Epithelial cell of prostate (primary cell): ENCODE measurements at regions not wholly inside any gene's neighbourhood (a gene's known extent, or its start where the extent isn't known, plus 50 kb on each side); places are given as distances from the start of the nearest gene placed in this dataset.

Source experiments
- DNase-seq: peaks from one replicate; pipeline ENCODE4 v3.0.0-alpha.2; 2011; ENCODE audit warnings: low read depth, low spot score
- H3K27ac ChIP-seq: fragments of 450-650 bp; 2 replicates; pipeline ENCODE4 v1.5.1; 2017; ENCODE audit warnings: mild to moderate bottlenecking

DNA sequence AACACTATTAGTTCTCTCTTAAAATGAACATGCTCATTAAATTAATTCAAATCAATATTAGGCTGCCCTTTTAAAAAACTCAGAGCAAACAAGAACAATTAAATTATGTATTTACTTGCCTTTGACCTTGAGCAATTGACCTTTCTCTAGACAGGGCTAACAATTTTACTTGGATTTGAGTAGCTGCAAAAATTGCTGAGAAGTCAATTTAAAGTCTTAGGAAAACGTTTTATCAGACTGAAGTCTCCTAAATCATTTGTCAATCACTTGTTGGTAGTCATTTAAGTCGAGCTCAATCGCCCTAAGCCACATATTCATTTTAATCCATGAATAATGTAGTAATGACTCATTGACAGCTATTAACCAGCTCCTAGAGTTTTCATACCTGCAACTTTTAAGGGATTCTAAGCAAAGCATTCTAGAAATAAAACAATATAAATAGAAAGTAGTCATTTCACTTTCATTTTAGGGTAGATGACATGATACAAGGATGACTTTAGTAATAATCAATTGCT lies 84.9 kb upstream of the SEC61G start:
- no peak for DNase-seq
- H3K27ac ChIP-seq, result no peak overlapping the region

DNA sequence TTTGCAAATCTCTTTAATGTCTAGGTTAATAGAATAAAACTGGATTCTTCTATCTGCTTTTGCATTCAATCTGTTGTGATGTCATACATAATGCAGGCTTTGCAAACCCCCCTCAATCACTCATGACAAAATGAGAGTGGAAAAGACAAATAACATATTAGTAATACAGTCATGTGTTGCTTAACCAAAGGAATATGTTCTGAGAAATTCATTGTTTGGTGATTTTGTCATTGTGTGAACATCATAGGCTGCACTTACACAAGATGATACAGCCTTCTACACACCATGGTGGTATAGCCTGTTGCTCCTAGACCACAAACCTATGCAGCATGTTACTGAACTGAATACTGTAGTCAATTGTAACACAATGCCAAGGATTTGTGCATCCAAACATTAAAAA lies 87.3 kb upstream of the SEC61G start:
- no peak for DNase-seq

DNA sequence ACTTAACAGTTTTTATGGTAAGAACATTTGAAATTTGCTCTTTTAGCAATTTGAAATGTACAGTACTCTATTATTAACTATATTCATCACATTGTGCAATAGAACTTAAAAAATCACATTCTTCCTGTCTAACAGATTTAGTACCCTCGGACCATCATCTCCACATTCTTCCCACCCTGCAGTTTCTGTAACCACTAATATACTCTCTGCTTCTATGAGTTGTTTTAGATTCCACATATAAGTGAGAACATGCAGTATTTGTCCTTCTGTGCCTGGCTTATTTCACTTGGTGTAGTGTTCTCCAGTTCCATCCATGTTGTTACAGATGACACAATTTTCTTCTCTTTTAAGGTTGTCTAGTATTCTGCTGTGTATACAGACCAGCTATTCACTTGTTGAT lies 88.9 kb upstream of the SEC61G start:
- no peak for DNase-seq
- H3K27ac ChIP-seq, result no peak overlapping the region

More for the DNA sequence above, 87.3 kb upstream of the SEC61G start:
- no peak overlapping the region for H3K27ac ChIP-seq

DNA sequence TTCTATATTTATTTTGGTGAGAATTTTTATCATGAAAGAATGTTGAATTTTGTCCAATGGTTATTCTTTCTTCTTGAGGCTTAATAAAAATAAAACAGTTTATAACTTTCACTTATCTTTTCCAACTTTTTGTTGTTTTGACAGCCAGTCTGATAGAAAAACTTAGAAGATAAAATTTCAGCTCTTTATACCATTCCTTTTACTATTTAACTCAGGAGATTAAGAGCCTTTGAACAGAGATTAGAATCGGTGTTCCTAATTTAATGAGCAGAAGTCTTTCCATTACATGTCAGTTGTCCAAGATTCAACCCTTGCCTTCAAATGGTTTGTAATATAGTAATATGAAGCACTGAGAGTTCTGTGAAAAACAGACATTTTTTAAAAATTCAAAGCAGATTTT lies 97.8 kb upstream of the SEC61G start:
- H3K27ac ChIP-seq, result peak overlapping the region; percentile 82
- DNase-seq, result no peak

DNA sequence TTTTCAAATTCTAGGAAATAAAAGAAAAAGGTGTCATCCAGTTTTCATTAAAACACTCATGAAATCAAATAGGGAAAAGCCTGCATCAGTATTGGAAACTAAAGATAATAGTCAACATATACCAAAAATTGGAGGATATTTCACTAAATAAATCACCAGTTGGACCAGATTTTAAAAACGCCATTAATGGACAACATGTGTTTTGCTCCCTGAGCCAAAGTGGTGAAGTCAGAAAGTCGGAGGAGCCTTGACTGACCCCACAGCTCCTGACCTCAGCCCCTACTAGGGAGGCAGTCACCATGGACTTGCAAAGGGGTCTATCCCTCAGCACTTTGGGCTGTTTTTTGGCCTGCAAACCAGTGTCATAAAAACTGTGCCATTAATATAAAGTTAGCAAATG lies 98.3 kb upstream of the SEC61G start:
- no peak for DNase-seq

DNA sequence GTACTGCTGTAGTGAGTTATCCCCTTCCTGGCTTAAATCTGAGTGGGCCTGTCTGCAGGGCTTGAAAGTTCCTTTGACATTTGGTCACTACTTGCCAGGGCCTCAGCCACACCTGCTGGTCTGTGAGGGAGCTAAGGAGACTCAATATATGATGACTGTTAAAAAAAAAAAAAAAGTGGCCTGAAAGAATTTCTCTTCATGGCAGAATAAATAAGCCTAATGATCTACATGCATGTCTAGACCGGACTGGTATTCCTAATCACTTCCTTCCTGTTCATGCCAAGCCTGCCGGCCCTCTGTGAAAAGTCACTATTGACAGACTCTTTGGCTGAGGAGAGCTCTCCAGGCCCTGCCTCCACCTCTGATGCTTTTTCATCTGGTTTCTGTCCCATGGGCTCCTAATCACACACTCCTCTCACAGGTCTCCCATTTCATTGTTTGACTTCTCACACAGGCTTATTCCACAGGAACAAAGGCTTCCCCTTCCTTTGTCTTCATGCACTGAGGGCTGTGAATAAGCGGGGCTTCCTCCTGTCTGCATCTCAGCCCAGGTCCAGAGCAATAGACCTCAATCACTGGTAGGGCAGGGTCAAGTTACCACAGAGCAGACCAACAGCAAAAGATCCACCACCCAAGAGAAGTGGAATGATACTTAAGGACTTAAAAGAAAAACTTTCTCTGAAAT lies 99.1 kb upstream of the SEC61G start:
- peak; percentile 83 for DNase-seq
- H3K27ac ChIP-seq, result peak overlapping the region; percentile 82

More for the DNA sequence above, 98.3 kb upstream of the SEC61G start:
- H3K27ac ChIP-seq, result peak overlapping the region; percentile 82

DNA sequence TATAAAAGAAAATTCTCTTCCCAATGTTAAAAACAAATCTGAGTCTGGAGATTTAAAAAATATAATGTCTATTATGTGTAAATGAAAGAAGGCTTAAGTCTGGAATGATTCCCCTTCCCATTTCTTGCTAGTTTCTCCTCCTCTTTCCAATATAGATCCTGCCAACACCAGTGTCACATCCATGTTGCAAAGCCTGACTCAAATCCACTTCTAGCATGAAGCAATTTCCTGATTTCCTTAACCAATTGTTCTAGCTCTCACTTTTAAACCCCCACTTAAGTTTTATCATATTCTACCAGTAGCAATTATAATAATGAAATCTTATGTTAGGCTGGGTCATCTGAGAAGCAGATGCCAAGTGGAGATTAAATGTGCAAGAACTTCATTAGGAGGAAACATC lies 100.1 kb upstream of the SEC61G start:
- no peak for DNase-seq
- peak overlapping the region; percentile 82 for H3K27ac ChIP-seq

DNA sequence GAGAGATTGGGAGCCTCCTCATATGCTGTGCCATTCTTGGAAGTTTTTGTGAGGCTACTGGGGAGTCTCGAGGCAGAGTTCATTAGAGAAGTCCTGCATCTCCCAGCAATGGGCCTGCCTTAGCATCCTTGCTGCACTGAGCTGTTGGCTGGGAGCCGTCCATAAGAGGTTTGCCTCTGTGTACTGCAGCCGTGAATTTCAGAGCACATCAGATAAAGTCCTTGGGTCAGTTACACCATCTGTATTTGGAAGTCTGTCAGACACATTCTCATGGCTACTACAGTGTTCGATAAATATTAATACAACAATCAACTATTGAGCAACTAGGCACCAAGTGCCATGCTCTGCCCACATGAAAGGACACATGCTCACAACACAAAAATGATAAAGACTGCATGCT lies 100.5 kb upstream of the SEC61G start:
- DNase-seq, result no peak
- H3K27ac ChIP-seq, result peak overlapping the region; percentile 82

DNA sequence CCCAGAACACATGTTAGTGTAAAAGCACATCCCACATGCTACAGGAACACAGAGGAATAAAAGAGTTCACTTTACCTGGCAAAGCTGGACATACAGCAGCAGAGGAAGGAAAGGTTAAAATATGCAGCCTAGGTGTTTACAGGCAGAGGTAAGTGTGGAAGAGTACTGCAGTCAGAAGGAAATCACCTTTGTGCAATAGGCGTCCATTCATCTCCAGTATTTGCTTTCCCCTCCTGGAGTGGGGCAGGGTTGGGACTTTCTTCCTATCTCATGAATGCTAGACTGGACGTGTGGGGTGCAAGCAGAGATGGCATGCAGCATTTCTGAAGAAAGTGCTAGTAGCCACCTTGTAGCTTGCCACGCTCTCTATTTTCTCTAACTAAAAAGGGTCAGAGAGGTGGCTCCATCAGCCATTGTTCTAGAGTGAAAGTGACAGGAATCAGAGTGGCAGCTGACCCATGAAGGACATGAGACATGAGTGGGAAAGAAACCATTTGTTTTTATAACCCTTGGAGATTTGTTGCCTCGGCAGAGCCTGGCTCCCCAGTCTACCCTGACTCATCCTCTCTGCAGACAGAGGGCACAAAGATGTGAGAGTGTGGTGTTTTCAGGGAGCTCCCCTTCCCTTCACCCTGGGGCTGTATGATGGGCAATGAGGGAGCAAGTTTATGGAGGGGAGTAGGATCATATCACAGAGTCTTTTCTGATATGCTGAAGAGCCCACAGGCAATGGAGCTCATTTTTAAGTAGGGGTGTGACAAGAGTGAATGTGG lies 101.2 kb upstream of the SEC61G start:
- DNase-seq, result no peak
- peak overlapping the region; percentile 4 for H3K27ac ChIP-seq

DNA sequence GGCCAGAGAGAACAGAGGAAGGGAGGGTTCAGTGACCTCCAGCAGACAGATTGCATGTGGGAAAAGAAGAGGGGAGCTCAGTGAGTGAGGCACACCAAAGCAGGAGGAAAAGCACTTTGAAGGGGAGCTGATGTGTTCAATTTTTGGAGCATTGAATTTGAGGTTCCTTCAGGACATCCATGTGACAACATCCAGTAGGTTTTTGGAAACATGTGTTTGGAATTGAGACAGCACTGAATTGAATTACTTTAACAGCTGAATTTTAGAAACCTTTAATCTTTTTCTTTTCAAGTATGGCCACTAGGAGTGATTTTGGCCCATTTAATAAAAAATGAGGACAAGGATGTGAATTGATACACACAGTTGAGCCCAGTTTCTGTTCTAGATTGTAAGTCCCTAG lies 101.8 kb upstream of the SEC61G start:
- H3K27ac ChIP-seq, result peak overlapping the region; percentile 4
- DNase-seq, result no peak

DNA sequence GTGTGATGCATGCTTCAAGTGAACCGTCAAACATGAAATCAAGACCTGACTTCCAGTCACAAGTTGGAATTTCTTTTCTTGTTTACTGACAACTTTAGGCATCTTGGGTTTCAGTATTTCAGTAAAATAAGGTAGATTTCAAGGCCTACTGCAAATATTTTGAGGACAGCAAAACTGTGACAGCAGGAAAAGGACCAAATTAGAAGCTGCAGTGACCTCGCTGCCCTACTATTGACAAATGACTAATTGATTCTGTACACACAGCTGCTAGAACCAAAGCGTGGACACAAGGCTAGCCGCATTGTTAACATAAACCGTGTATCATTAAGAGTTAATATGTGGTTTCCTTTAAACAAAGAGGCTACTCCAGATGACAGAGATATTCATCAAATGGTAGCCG lies 105.7 kb upstream of the SEC61G start:
- no peak overlapping the region for H3K27ac ChIP-seq

DNA sequence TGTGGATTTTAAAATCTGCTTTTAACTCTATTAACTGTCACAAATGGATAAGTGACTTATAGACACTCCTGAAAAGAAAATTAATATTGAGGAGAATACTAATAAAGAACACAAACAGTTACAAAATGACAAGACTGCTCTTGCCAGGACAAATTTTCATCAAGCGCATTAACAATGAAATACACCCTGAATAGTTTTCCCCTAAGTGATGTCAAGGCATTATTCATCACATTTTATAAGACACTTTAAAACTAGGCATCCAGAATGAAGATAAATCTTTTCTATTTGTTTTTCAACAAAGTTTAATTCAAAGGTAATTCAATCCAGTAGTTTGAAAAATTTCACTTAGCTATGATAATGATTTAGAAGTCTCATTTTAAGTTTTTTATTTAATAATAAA lies 110.5 kb upstream of the SEC61G start:
- H3K27ac ChIP-seq, result no peak overlapping the region
- DNase-seq, result no peak

More for the DNA sequence above, 105.7 kb upstream of the SEC61G start:
- no peak for DNase-seq

DNA sequence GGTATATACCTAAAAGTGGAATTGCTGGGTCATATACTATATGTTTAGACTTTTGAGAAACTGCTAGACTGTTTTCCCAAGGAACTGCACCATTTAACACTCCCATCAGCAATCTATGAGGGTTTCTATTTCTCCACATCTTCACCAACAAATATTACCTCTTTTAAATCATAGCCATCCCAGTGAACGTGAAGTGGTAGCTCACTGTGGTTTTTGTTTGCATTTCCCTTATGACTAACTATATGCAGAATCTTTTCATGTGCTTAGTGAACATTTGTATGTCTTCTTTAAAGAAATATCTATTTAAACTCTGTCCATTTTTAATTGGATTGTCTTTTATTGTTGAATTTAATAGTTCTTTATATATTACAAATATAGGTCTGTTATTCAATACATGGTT lies 115.8 kb upstream of the SEC61G start:
- no peak for DNase-seq
- H3K27ac ChIP-seq, result no peak overlapping the region

DNA sequence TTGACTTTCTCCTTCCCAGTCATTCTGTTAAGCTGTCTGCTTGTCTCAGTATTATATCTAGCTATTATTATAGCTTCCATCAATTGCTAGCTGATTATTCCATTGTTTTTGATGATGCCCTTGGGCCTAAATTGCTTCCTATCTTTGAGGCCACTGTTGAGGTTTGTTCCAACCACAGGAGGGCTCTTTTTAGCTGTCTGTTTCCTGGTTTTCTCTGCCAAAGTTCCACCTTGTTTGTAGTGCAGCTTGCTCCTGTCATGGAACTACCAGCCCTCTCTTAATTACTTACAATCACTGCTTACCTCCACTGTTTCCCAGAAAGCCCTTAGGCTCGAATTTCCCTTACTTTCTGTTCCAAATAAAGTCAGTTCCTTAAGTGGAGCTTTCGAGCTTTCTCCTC lies 118.7 kb upstream of the SEC61G start:
- no peak overlapping the region for H3K27ac ChIP-seq

DNA sequence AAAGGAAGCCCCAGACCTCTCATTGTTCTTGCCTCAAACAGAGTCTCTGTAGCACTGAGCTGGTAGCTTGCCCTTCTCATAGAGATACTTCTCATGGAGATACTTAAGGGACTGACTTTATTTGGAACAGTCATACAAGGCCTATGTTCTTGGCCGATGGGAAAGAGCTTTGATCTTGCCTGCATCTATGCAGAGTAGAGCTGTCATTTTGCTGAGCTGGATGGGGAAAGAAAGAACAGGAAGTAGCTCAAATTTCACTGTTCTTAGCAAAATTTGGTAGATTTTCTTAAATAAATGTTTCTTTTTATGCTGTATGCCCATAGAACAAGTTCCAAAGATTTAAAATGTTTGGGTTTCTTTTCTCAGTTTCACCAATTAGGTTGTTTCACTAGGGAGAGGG lies 119.3 kb upstream of the SEC61G start:
- DNase-seq, result no peak
- no peak overlapping the region for H3K27ac ChIP-seq

More for the DNA sequence above, 118.7 kb upstream of the SEC61G start:
- no peak for DNase-seq

DNA sequence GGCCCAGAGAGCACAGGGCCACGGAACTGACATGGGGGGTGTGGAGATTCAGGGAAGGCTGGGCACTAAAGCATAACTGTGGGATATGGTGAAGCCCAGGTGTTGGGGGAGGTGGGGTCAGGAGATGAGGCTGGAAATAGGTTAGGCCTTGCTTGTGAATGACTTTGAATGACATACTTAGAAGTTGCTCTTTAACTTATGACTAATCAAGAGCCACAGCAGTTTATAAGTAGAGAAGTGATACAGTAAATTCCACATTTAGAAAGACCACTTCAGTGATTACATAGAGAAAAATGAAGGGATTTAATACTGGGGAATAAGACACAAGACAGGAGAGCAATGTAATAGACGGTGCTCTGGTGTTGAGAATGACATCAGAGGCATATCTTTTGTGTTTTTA lies 120.8 kb upstream of the SEC61G start:
- H3K27ac ChIP-seq, result no peak overlapping the region
- no peak for DNase-seq

DNA sequence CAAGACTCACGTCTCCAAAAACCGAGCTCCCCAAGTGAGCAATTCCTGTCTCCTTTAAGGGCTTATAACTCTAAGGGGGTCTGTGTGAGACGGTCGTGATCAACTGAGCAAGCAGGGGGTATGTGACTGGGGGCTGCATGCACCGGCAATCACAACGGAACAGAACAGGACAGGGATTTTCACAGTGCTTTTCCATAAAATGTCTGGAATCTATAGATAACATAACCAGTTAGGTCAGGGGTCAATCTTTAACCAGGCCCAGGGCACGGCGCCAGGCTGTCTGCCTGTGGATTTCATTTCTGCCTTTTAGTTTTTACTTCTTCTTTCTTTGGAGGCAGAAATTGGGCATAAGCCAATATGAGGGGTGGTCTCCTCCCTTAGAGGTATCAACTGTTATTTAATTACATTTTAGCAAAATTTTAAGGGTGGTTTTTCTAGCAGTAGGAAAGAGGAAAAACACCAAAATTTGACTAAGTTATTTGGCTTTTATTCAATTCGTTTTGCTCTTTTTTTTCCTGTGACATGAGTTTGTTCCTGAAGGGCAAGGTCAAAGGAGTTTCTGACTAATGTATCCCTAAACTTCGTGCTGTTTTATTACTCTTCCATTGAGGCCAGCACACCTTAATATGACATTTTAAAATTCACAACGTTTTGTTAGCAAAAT lies 121.4 kb upstream of the SEC61G start:
- no peak for DNase-seq
- H3K27ac ChIP-seq, result no peak overlapping the region

DNA sequence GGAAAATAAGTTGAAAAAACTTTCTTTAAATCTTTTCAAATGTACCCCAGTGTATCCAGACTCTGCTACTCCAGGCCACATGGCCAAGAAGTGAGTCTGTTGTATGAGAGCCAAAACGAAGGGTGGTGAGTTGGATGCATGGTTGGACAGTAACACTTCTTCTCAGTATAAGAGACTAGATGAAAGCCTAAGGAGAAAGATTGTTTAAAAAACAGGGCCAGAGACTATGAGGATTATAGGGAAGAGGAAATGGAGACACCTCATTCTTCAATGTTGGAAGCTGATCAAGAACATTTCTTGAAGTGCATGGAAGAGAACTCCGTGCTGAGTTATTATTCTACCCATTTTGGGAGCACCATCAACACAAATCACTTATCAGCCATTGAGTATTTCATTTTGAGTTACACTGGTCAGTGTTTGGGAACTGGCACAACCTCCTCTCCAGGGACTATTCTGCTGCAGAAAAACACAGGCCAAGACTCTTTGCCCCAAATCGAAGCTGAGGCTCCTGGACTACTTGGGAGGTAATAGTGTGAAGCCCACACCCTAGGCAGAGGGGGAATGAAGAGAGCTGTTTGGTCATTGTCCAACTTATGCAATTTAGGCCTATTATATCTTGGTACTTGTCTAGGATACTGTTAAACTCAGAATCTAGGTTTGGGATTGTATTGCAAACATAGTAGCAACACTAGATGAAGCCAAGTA lies 123.0 kb upstream of the SEC61G start:
- H3K27ac ChIP-seq, result no peak overlapping the region
- no peak for DNase-seq

DNA sequence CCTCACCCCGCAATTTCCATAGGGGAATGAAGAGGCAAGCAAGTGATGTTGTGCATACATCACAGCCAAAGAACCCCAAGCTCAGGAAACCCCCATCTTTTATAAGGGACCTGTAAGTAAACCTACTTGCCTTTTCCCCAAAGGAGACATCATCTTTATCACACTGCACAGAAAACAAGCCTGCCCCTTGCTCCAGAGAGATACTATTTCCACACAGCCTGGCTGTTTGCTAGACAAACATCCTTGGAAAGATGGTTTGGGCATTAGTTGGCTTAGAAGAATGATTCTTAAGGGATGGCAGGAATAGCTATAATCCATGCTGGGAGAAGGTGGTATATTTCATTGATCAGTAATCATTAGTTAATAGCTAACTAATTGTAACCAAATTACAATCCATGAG lies 123.7 kb upstream of the SEC61G start:
- no peak for DNase-seq
- no peak overlapping the region for H3K27ac ChIP-seq

DNA sequence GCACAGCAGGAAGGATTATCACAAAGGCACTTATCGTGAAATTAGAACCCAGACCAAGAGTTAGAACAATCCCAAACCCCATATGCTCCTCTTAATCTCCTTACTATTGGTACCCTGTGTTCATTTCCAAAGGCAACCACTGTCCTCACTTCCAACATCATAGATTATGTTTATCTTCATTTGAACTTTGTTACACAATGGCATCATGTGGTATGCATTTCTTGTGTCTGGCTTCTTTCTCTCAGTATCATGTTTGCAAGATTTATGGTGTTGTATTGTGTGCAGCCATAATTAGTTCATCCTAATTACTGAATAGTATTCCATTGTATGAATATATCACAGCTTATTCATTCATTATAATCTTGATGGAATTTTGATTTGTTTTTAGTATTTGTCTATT lies 124.6 kb upstream of the SEC61G start:
- no peak overlapping the region for H3K27ac ChIP-seq
- no peak for DNase-seq

DNA sequence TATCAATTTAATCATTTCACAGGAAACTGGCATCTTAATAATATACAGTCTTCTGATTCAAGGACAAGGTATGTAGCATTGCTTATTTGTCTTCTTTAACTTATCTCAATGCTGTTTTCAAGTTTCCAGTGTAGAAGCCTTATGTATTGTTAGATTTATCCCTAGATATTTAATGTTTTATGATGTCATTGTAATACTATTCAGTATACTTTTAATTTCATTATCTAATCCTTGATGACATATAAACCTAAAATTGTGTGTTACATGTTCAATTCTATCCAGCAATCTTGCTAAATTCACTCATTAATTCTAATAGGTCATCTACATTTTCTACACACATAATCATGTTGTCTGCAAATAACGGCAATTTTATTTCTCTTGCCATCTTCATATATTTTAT lies 126.3 kb upstream of the SEC61G start:
- no peak for DNase-seq
- no peak overlapping the region for H3K27ac ChIP-seq
